Effector memory CD8-positive, alpha-beta T cell (primary cell): ENCODE measurements at regions not wholly inside any gene's neighbourhood (a gene's known extent, or its start where the extent isn't known, plus 50 kb on each side); places are given as distances from the start of the nearest gene placed in this dataset.
"Not testable (repeated sequence)": the region's sequence is repeated elsewhere in the genome, so short reads cannot be mapped to it uniquely, and the experiment has no call there.

Experiments used
- ATAC-seq: fragments of 150-1000 bp; cut with Tn5 transposase; replicated peaks from 2 replicates; pipeline ENCODE4 v1.10.0; 2021; ENCODE audit warnings: mild to moderate bottlenecking, moderate library complexity
- DNase-seq, 3 experiments: peaks; one replicate each; pipeline ENCODE4 v3.0.0; 2021
- H3K27ac Mint-ChIP-seq, 2 donors: one replicate each; pipeline ENCODE4 v1.8.0; 2022; ENCODE audit warnings: mild to moderate bottlenecking in 2 of 2, mixed read lengths in 2 of 2, moderate library complexity in 2 of 2
- H3K27me3 Mint-ChIP-seq, 2 donors: one replicate each; pipeline ENCODE4 v1.8.0; 2022; ENCODE audit warnings: mixed read lengths in 2 of 2
- H3K36me3 Mint-ChIP-seq: one replicate; pipeline ENCODE4 v1.8.0; 2022; ENCODE audit warnings: mild to moderate bottlenecking, moderate library complexity, mixed read lengths; ENCODE audit not compliant: insufficient read depth
- H3K4me1 Mint-ChIP-seq, 2 donors: one replicate each; pipeline ENCODE4 v1.8.0; 2022; ENCODE audit warnings: low read depth in 2 of 2, mixed read lengths in 2 of 2
- H3K4me3 Mint-ChIP-seq, 2 donors: one replicate each; pipeline ENCODE4 v1.8.0; 2022; ENCODE audit warnings: mild to moderate bottlenecking in 2 of 2, mixed read lengths in 2 of 2, moderate library complexity in 2 of 2
- H3K9me3 Mint-ChIP-seq, 2 donors: one replicate each; pipeline ENCODE4 v1.8.0; 2022; ENCODE audit warnings: mixed read lengths in 2 of 2

GRCh38 chr6:147958683-147959082 is 384.0 kb upstream of the SASH1 start:
- DNase-seq (no peak), ATAC-seq (no peak)
- H3K9me3 Mint-ChIP-seq = no peaks in the 10 kb centered on the region
- H3K4me3 Mint-ChIP-seq = no peak overlapping the region
- H3K27ac Mint-ChIP-seq = no peak overlapping the region
- no peaks in the 10 kb centered on the region for H3K27me3 Mint-ChIP-seq
- no peaks in the 10 kb centered on the region for H3K36me3 Mint-ChIP-seq
- no peaks in the 10 kb centered on the region for H3K4me1 Mint-ChIP-seq

- ATAC-seq (no peak), DNase-seq (no peak)
- no peaks in the 10 kb centered on the region for H3K36me3 Mint-ChIP-seq
- H3K27me3 Mint-ChIP-seq = no peaks in the 10 kb centered on the region
- no peaks in the 10 kb centered on the region for H3K4me1 Mint-ChIP-seq
- no peak overlapping the region for H3K27ac Mint-ChIP-seq
- no peaks in the 10 kb centered on the region for H3K9me3 Mint-ChIP-seq
- H3K4me3 Mint-ChIP-seq = no peak overlapping the region
Measured at GRCh38 chr6:147961481-147962141, 381.0 kb upstream of the SASH1 start.

- H3K27ac Mint-ChIP-seq, ATAC-seq, H3K4me1 Mint-ChIP-seq, H3K27me3 Mint-ChIP-seq, H3K9me3 Mint-ChIP-seq, H3K36me3 Mint-ChIP-seq, DNase-seq, H3K4me3 Mint-ChIP-seq: not testable (repeated sequence)
Measured at GRCh38 chr6:147965448-147965847, 377.2 kb upstream of the SASH1 start.

GRCh38 chr6:147970970-147971369 is 371.7 kb upstream of the SASH1 start:
- ATAC-seq (no peak), DNase-seq (no peak)
- Mint-ChIP-seq H3K27me3 (no peaks in the 10 kb centered on the region), H3K36me3 (no peaks in the 10 kb centered on the region), H3K4me3 (no peak overlapping the region), H3K27ac (no peak overlapping the region), H3K9me3 (peaks cover 3 to 6% of the 10 kb centered on the region in 2 donors), H3K4me1 (no peaks in the 10 kb centered on the region)

GRCh38 chr6:147972448-147972847 is 370.2 kb upstream of the SASH1 start:
- no peak for DNase-seq

GRCh38 chr6:147973806-147974205 is 368.8 kb upstream of the SASH1 start:
- peaks cover 3 to 8% of the 10 kb centered on the region in 2 donors for H3K9me3 Mint-ChIP-seq
- no peak overlapping the region for H3K4me3 Mint-ChIP-seq
- no peaks in the 10 kb centered on the region for H3K27me3 Mint-ChIP-seq
- no peak for DNase-seq
- no peaks in the 10 kb centered on the region for H3K4me1 Mint-ChIP-seq
- no peaks in the 10 kb centered on the region for H3K36me3 Mint-ChIP-seq
- H3K27ac Mint-ChIP-seq = no peak overlapping the region
- no peak for ATAC-seq

More at GRCh38 chr6:147972448-147972847, 370.2 kb upstream of the SASH1 start:
- no peak overlapping the region for H3K27ac Mint-ChIP-seq
- no peak for ATAC-seq
- H3K36me3 Mint-ChIP-seq = no peaks in the 10 kb centered on the region
- H3K27me3 Mint-ChIP-seq = no peaks in the 10 kb centered on the region
- H3K9me3 Mint-ChIP-seq = peaks cover 3 to 8% of the 10 kb centered on the region in 2 donors
- H3K4me1 Mint-ChIP-seq = no peaks in the 10 kb centered on the region
- no peak overlapping the region for H3K4me3 Mint-ChIP-seq

GRCh38 chr6:147974376-147974775 is 368.3 kb upstream of the SASH1 start:
- Mint-ChIP-seq H3K27me3 (no peaks in the 10 kb centered on the region), H3K4me3 (no peak overlapping the region), H3K4me1 (no peaks in the 10 kb centered on the region), H3K9me3 (peaks cover 3 to 8% of the 10 kb centered on the region in 2 donors), H3K36me3 (no peaks in the 10 kb centered on the region), H3K27ac (no peak overlapping the region)
- ATAC-seq (no peak), DNase-seq (no peak)

GRCh38 chr6:147977851-147978465 is 364.7 kb upstream of the SASH1 start:
- no peak for ATAC-seq
- H3K36me3 Mint-ChIP-seq = no peaks in the 10 kb centered on the region
- H3K9me3 Mint-ChIP-seq = peaks cover 3 to 8% of the 10 kb centered on the region in 2 donors
- H3K4me3 Mint-ChIP-seq = no peak overlapping the region
- H3K4me1 Mint-ChIP-seq = no peaks in the 10 kb centered on the region
- H3K27me3 Mint-ChIP-seq = no peaks in the 10 kb centered on the region
- H3K27ac Mint-ChIP-seq = no peak overlapping the region
- no peak for DNase-seq

- Mint-ChIP-seq H3K27me3 (no peaks in the 10 kb centered on the region), H3K9me3 (peaks cover 3 to 8% of the 10 kb centered on the region in 2 donors), H3K36me3 (no peaks in the 10 kb centered on the region), H3K27ac (no peak overlapping the region), H3K4me3 (no peak overlapping the region), H3K4me1 (no peaks in the 10 kb centered on the region)
- no peak for DNase-seq
- no peak for ATAC-seq
Measured at GRCh38 chr6:147979966-147980365, 362.7 kb upstream of the SASH1 start.

GRCh38 chr6:147983581-147984366 is 358.9 kb upstream of the SASH1 start:
- Mint-ChIP-seq H3K27ac (no peak overlapping the region), H3K9me3 (peaks cover 3 to 17% of the 10 kb centered on the region in 2 donors), H3K4me3 (no peak overlapping the region), H3K27me3 (no peaks in the 10 kb centered on the region), H3K4me1 (no peaks in the 10 kb centered on the region), H3K36me3 (no peaks in the 10 kb centered on the region)
- no peak for DNase-seq
- no peak for ATAC-seq

GRCh38 chr6:147986846-147987245 is 355.8 kb upstream of the SASH1 start:
- no peak overlapping the region for H3K4me3 Mint-ChIP-seq
- H3K9me3 Mint-ChIP-seq = peaks cover 5 to 25% of the 10 kb centered on the region in 2 donors
- H3K36me3 Mint-ChIP-seq = no peaks in the 10 kb centered on the region
- H3K27ac Mint-ChIP-seq = no peak overlapping the region
- DNase-seq (no peak), ATAC-seq (no peak)
- H3K27me3 Mint-ChIP-seq = no peaks in the 10 kb centered on the region
- no peaks in the 10 kb centered on the region for H3K4me1 Mint-ChIP-seq

GRCh38 chr6:147990159-147990558 is 352.5 kb upstream of the SASH1 start:
- no peaks in the 10 kb centered on the region for H3K36me3 Mint-ChIP-seq
- no peaks in the 10 kb centered on the region for H3K4me1 Mint-ChIP-seq
- ATAC-seq (no peak), DNase-seq (no peak)
- H3K9me3 Mint-ChIP-seq = peaks cover 6 to 28% of the 10 kb centered on the region in 2 donors
- no peaks in the 10 kb centered on the region for H3K27me3 Mint-ChIP-seq
- H3K27ac Mint-ChIP-seq = no peak overlapping the region
- H3K4me3 Mint-ChIP-seq = no peak overlapping the region

- Mint-ChIP-seq H3K36me3 (no peaks in the 10 kb centered on the region), H3K27me3 (no peaks in the 10 kb centered on the region), H3K4me1 (no peaks in the 10 kb centered on the region), H3K4me3 (no peak overlapping the region), H3K9me3 (peaks cover 5 to 20% of the 10 kb centered on the region in 2 donors), H3K27ac (no peak overlapping the region)
- DNase-seq (no peak), ATAC-seq (no peak)
Measured at GRCh38 chr6:147991961-147992360, 350.7 kb upstream of the SASH1 start.
